ENCODE measurements at regions not wholly inside any gene's neighbourhood (a gene's known extent, or its start where the extent isn't known, plus 50 kb on each side); places are given as distances from the start of the nearest gene placed in this dataset.
"Not testable (repeated sequence)": the region's sequence is repeated elsewhere in the genome, so short reads cannot be mapped to it uniquely, and the experiment has no call there.

- no peak for DNase-seq
Measured at GRCh38 chr21:23812485-23812884, 1794.8 kb downstream of the MRPL39 start.

- DNase-seq: no peak
Measured at GRCh38 chr21:23811805-23812204, 1795.5 kb downstream of the MRPL39 start.

- no peak for DNase-seq
Measured at GRCh38 chr21:23809573-23809972, 1797.7 kb downstream of the MRPL39 start.

GRCh38 chr21:23806966-23807548, 1800.2 kb downstream of the MRPL39 start:
- DNase-seq: not testable (repeated sequence)

- DNase-seq: no peak
Measured at GRCh38 chr21:23804866-23805265, 1802.4 kb downstream of the MRPL39 start.

GRCh38 chr21:23801292-23801691, 1806.0 kb downstream of the MRPL39 start:
- DNase-seq: no peak

- DNase-seq: no peak
Measured at GRCh38 chr21:23799376-23799775, 1807.9 kb downstream of the MRPL39 start.

GRCh38 chr21:23792300-23792699, 1815.0 kb downstream of the MRPL39 start:
- no peak for DNase-seq

GRCh38 chr21:23789864-23790263, 1817.4 kb downstream of the MRPL39 start:
- DNase-seq: no peak

GRCh38 chr21:23780326-23780725, 1827.0 kb downstream of the MRPL39 start:
- no peak for DNase-seq

GRCh38 chr21:23743821-23744220, 1863.5 kb downstream of the MRPL39 start:
- no peak for DNase-seq

- DNase-seq: no peak
Measured at GRCh38 chr21:23740463-23740862, 1866.8 kb downstream of the MRPL39 start.

- no peak for DNase-seq
Measured at GRCh38 chr21:23732776-23733175, 1874.5 kb downstream of the MRPL39 start.

GRCh38 chr21:23729331-23729730, 1878.0 kb downstream of the MRPL39 start:
- DNase-seq: no peak

- DNase-seq: no peak
Measured at GRCh38 chr21:23725576-23725975, 1881.7 kb downstream of the MRPL39 start.

- no peak for DNase-seq
Measured at GRCh38 chr21:23718446-23719285, 1888.6 kb downstream of the MRPL39 start.

- DNase-seq: no peak
Measured at GRCh38 chr21:23712166-23712565, 1895.1 kb downstream of the MRPL39 start.

GRCh38 chr21:23706431-23706830, 1900.8 kb downstream of the MRPL39 start:
- no peak for DNase-seq

- DNase-seq: no peak
Measured at GRCh38 chr21:23699402-23699801, 1907.9 kb downstream of the MRPL39 start.

- DNase-seq: no peak
Measured at GRCh38 chr21:23698619-23699018, 1908.7 kb downstream of the MRPL39 start.

- no peak for DNase-seq
Measured at GRCh38 chr21:23695443-23695842, 1911.8 kb downstream of the MRPL39 start.

GRCh38 chr21:23694390-23694789, 1912.9 kb downstream of the MRPL39 start:
- no peak for DNase-seq

- DNase-seq: no peak
Measured at GRCh38 chr21:23690316-23690715, 1917.0 kb downstream of the MRPL39 start.

- DNase-seq: no peak
Measured at GRCh38 chr21:23686737-23687523, 1920.4 kb downstream of the MRPL39 start.

Data from stimulated activated CD4-positive, alpha-beta T cell treated with anti-CD3 and anti-CD28 coated beads, Interleukin-12 subunit alpha, Interleukin-12 subunit beta, amount 100 ng/mL, for 4 hours (primary cell).